ENCODE measurements at regions not wholly inside any gene's neighbourhood (a gene's known extent, or its start where the extent isn't known, plus 50 kb on each side); places are given as distances from the start of the nearest gene placed in this dataset.

DNA sequence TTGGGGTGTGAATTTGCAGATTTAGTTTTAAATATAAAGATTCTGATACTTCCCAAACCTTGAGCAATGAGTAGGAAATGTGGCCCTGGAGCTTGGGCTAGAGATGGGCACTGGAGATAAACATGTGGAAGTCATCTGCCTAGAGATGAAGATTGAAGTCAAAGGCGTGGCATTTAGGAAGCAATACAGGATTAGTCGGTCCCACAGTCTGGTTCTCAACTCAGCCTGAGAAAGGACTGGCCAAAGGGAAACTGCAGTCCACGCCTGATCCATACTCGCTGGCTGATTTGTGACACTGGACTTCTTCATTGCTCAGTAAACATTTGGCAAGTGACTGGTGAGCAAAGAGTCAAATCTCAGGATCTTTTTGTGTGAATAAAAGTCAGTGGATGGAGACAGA is 268.2 kb upstream of the ATP2B1 start:
- no peak for DNase-seq

DNA sequence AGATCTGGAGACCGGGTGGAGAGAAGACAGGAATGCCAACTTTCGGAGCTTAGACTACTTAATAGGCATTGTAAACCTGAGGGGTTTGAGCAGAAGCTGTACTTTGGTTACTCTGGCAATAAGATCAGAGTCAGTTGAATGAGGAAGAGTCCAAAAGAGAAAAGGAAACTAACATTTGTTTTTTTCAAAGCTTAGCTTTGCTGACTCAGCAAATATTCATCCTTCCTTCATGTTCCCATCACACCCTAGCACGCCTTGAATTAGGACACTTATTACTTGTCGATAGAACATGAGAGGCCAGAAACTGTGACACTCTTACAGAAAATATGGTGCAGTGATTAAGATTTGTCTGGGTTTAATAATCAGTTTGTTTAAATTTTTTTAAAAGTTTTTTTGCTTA is 266.9 kb upstream of the ATP2B1 start:
- no peak for DNase-seq

DNA sequence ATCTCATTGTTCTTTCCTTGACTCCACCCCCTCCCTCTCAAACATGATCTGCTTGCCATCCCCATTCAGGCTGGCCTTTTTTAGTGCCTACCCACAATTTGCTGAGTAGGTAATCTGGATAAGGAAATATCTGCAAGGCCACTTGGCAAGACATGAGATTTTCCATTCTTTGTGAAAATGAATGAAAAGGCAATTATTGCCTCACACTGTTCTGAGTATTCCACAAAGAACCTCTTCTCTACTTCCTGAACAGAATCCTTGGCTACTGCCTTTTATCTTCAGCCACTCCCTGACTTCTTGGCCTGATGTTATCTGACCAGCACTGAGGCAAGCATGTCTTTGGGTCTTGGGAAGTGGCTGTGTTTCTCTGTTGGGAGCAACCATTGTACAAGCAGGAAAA is 263.2 kb upstream of the ATP2B1 start:
- no peak for DNase-seq

DNA sequence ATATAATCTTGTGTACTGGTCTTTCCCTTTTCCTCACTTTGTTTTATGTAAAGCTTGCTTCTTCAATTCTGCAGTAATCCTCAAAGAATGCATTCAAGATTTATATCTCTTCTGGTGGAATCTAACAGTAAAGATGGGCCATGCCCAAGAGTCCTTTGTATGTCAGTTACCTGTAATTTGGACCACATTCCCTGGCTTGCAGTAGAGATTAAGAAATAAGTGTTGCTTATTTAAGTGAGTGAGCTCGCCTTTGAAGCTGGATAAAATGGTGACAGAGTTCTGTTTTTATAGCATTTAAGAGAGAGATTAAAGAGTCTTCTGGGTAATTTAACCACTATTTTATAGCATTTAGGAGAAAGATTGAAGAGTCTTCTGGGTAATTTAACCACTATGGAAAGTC is 262.1 kb upstream of the ATP2B1 start:
- no peak for DNase-seq

DNA sequence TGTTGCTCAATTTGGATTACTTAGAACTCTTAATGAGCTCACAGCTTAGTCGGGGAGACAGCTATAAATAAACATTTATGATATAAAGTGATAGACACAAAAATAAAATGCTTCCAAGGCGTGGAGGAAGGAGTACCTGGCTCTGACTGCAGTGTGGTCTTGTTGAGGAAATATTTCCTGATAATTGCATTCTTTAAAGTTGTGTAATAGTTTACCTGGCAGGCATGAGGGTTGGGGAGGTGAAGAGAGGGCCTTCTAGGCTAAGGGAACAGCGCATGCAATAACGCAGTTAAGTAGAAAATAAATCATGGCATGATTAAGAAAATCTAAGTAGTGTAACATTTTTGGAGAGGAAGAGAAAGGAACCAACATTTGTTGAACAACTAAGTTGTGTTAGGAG is 260.5 kb upstream of the ATP2B1 start:
- DNase-seq = no peak

DNA sequence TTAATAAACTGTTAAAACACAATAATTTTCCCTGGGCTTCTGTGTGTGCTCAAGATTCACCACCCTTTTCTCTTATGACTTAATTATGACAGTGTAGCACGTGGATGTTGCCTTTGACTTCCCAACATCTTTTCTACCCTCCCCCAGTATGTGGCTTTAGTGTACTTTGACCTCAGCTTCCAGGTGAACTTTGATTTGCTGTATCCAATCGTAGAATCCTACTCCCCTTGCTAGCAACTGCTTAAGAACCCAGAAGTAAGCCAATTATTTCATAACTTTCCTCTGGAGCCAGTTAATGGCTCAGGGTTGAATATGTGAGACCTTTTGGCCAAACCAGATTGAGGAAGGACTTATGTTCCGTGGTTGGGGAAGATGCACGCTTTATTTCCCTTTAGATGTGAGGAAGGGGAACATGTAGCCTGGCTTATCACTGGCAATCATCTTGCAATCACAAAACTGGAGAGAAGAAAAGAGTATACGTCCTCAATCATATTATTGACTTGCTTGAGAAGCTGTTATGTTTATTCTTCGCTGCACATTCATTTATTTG is 259.6 kb upstream of the ATP2B1 start:
- no peak for DNase-seq

DNA sequence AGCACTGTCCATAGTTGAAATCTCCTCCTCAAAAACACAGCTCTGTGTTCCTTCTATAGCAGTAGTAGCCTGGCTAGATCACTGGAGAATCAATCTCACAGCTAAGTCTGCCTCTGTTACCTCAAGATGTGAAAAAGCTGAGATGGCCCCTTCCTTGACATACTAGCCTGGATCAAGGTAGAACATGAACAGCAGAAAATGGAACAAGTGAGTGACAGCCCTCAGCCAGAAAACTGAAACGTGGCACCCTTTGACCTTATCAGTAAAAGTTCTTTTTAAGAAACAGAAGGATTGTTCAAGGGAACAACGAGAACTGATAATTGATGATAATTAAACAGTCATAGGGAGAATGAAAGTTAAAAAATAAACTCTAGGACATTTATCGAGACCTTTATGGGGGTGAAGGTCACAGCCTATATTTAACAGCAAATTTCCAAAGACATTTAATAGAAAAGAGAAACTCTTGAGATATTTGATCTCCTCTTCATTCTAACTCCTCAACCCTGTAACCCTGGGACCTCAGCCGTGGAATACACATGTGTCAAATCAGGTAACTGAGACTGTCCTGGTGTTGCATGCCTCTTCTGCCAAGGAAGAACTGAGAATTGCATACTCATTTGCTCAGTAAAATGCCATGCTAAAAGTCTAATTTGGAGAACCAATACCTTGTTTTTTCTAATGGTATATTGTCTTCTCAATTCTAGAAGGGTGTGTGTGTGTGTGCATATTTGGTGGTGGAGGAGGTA is 258.0 kb upstream of the ATP2B1 start:
- DNase-seq = no peak

DNA sequence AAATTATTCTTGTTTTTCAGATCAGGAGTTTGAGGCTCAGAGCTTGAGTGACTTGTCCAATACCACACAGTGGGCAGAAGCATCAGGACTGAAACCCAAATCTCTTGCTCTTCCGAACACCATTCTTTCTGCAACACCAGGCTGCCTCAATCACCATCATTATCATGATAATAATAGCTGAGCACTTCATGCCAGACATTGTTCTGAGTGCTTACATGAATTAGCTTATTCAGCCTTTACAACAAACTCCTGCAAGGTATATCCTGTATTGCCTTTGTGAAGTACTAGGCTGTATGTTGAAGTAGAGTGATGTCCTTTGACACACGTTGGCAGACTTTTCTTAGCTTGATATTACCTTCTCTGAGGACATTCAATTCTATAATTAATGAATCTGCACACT is 257.4 kb upstream of the ATP2B1 start:
- no peak for DNase-seq

DNA sequence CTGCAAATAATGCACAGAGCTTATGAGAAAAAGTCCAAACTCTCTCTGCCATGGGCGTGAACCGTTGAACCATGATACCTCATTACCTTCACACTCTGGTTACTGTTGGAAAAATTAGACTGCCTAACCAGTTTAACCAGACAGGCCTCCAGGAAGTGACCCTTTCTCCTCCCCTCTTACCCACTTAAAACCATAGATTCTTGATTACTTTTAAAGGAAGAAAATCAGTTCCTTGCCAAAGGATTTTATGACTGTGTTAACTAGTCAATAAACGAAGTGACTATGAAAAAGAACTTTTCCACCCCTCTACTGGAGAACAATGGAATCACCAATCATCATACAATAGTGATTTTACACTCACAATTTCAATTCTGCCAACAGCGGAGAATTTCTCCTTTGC is 254.0 kb upstream of the ATP2B1 start:
- DNase-seq = no peak

DNA sequence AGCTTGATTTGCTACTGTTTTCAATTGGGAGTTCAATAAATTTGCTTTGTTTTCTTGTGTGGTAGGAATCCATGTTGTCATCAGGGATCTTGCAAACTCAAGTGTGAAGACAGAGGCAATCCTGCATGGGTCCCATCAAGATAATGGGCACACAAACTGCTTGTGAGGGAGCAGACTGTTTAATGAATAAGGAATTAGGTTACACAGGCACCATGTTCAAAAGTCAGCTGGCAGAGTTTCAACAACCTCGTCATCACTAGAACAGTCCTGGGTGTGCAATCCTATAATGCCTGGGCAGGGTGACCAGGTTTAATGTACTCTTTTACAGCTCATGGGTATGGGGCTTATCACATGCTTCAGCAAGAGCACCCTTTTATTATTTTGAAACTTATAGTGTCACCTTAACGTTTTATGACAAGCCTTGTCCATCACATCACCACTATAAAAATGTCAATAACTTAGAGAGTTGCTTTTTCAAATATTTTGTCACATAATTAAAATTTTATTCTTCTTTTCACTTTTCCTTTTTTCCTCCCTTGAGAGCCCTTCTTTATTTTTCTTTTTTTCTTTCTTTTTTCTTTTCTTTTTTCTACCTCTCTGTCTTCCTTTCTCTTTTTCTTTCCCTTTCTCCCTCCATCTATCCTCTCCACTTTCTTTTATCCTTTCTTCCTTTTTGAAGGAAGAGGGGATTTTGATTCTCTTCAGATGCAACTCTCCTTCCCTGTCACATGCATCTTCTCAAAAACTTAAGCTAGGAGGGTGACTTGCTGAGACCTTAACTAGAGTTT is 252.2 kb upstream of the ATP2B1 start:
- DNase-seq = no peak

DNA sequence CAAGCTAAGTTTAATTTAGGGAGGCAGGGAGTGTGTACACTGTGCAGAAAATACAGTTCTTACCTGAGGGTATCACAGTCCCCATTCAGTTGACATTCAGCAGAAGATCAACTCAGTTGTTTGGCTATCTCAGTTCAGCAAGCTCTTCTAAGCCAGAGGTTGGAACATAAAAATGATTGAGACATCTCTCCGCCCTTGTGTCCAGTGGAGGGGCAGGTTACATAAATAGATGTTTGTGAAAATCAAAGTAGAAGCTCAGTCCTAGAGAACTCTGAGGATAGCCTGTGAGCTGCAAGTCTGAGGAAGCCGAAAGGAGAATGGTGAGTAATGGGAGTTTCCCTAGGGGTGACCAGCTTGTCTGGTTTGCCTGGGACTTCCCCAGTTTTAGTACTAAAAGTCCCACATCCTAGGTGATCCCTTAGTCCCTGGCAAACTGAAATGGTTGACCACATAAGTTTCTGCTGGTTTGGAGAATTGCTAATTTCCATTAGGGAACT is 251.4 kb upstream of the ATP2B1 start:
- no peak for DNase-seq

DNA sequence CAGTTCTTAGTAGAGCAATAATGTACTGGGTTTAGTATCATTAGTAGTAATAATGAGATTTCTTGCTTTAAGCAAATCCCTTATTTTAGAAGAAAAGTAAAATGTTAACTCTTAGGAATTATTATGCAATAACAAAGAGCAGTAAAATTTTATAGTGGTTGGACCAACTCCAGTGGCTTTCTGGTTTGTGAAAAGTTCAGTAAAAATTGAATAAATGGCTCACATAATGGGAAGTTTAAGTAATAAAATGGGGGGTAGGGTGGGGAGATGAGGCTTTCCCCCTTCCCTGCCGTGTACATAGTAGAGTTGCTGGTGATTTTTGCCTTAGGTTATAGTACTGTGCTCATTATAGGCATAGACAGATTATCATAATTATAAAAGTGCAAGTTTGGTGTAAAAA is 250.5 kb upstream of the ATP2B1 start:
- no peak for DNase-seq

DNA sequence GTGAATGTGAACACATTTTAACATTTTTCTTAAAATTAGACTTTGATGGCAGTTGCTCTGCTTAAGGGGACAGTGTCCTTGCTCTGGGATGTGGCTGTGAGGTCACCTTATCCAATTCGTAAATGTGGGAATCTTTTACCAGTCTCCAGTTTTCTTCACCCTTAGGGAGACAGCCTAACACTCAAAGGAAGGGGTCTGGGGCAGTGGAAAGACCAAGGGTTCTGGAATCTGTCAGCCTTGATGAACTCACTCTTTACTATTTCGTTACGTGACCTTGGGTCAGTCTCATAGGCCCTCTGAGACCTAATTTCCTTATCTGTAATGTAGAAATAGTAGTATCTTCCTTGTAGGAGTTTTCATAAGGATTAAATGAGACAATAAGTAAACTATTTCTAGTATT is 245.6 kb upstream of the ATP2B1 start:
- no peak for DNase-seq

DNA sequence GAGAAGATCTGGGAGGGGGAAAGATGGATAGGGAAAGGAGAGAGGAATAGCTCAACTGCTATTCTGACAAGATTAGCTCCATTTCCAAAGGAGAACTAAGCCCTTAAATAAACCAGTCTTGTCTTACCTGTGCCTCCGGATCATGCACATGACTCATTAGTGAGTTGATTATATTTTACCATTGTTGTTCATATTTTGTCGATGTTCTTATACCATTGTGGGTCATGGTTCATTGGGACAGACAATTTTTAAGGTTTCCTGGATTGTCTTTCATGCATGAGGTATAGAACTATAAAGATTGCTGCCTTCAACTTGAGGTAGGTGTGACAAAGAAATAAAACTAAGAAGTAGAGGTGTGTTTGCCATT is 243.0 kb upstream of the ATP2B1 start:
- no peak for DNase-seq

DNA sequence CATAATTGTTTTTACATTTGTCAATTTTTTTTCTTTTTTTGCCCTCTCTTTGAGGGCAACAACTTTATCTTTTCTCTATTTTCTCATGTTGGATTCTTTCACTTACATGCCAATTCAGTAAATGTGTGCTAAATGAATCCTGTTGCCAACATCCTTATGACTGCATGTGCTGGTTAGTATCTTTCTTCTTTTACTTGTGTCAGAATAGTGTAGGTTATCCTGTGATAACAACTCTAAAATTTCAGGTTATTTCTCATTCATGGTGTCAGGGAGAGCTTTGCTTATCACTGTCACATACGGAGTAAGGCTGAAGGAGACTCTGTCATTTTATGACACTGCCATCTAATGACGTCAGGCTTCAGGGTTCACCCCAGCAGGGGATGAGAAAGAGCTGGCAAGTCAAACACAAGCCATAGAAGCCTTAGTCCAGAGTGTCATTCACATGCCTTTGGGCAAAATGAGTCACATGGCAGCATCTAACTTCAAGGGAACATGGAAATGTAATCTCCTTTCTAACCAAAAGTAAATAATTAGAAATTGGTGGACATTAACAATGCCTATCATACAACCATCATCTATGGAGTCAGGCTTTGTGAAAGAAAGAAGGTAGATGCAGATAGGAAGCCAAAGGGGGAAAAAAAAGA is 242.5 kb upstream of the ATP2B1 start:
- no peak for DNase-seq

DNA sequence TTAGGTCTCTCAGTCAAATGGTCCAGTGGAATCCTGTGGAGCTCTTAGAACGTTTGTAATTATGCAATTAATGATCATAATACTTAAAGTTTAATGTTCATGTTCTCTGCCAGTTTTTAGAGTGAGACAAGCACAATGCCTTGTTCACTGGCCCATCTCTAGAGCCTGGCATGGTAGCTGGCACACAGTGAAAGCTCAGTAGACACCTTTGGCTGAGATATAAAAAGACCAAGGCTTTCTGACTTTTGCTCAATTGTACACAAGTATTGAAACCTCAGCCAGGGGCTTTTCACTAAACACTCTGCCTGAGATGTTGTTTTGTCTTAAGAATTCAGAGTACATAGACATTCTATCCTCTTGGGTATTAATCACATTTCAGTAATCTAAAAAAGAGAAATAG is 241.8 kb upstream of the ATP2B1 start:
- no peak for DNase-seq

DNA sequence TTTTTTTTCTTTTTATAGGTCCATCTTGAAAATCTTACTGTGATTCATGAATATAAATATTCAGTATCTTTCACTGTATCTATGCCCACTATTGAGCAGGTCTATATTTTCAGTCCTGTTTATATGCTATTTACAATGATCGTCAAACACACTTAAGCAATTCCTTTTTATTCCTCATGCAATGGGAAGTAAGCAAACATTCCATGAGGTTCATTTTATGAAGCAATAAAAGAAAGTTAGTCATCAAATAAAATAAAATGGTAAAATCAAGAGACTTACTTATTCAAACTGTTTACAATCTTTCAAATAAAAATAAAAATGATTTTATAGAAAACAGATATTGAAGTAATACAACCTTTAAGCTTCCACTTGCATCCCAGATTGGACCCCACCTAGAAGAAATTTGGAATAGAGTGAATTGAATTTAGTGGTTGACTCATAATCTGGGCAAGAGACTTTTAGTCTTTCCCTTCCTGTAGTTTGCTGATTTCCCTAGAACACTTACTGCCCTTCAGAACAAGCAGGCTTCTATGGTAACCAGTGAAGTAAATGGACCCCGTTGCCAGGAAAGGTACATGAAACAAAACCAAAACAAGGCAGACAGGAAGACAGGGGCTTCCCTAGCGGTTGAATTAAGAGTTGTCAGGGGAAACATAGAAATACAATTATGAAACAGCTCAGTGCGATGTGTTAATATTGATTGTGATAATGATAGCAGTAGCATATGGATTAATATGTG is 241.0 kb upstream of the ATP2B1 start:
- no peak for DNase-seq

DNA sequence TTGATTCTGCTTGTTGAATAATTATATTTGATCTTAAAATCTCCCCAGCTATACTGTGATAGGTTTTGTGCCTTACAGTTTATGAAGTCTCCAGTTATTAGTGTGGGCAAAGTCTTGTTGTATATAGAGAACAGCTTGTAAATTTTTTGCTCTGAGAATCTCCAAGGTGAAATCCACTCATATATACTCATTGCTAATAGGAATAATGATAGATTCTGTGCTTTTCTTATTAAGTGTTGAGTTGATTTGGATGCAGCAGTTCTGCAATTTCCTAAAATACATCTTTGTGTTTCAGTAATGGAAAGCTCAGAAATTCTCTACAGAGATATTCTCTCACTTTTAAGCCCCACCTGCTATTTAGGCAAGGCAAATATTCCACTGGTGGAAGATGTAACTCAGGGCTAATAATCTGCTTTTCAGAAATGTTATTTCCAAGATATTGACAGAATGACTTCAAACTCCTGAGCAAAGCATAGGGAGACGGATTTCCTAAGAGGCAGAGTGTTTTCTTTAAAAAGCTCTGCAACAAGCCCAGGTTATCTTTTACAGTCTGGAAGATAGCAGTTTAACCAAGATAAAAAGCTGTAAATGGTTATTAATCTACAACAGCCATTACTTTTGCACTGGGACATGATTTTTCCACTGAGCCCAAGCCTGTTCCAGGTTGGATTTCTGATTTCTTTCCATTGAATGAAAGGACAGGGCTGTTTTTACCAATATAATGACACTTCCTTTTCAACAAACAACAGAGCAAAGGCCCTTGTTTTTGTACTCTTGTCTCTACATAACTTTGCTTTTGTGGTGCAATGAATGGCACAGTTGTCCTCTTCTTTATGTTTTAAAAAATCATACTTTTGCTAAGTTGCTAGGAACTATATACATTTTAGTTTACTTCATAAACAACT is 239.9 kb upstream of the ATP2B1 start:
- no peak for DNase-seq

DNA sequence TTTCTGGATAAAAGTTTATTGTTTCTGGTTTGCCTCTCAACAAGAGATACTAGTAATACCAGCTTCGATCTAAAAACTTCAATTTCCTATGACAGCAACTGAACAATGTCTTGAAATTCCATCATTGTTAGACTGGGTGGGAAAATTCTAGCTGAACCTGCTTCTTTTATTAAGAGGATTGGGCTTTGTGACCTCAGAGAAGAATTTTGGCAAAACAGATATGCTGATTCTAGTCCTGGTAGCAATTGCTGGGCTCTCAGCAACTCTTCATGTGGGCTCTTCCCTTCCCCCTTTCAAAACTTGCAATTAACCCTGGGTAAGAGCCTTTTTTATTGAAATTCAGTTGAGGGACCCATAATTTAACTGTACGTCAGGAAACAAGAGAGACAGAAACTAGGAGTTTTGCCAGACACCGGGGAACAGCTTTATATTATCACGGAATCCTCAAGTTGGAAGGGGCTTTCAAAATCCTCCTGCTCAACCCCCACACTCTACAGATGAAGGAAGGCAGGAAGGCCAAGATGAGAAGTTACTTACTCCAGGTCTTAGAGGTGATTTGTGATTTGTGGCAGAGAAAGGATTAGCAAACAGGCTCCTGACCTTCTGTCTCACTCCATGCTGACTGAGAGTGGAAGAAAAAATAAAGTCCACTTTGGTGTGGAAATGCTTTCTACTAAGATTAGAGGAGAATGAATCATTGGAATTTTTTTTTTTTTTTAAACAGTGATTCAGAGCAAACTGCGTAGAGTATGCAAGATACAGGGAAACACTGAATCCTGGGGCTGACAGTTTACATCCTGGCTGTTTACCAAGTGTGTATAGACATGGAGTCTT is 239.0 kb upstream of the ATP2B1 start:
- DNase-seq = no peak

DNA sequence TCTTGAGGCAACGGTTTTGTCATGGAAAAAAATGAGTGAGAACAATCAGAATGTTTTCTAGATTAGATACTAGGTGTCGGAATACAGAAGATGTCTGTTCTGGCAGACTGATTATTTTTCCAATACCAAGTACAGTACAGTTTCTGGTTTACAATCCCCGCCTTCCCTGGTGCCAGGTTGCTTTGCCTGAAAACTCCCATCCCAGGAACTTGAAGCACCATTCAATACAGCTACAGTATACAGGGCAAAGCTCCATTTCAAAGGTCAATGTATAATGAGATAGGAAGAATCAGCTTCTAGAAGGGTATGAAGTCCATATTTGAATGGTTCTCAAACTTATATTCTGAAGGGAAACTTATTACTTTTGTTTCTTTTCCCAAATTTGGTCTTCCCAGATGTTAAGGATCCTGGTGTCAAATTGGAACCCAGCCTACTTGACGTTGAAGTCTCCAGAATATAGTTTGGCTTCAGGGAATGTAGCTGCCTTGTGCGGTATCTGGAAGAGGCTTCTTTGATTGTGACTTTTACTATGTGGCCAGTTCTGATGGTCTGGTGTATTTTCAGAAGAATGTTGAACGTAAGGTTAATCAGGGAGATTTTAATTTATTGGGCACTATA is 238.0 kb upstream of the ATP2B1 start:
- DNase-seq = no peak

DNA sequence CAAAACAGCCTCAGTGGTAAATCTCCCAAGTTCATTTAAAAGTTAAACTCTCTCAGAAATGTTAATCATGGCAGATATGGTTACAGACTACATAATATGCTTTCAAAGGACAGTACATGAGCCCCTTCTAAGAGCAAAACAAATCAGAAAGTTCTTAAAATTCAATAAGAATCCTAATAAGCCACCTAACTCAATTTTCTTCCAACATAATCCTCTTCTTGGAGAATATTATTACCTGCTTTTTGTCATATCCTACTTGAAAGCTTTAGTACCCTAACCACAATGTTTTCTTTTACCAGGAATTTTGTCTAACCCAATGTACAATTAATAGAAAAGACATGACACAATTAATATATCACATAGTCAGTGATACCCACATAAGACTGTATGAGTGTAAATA is 236.5 kb upstream of the ATP2B1 start:
- DNase-seq = no peak

Data from activated CD8-positive, alpha-beta memory T cell treated with anti-CD3 and anti-CD28 coated beads, Interleukin-2, amount 50 U/mL, for 48 hours (primary cell).